Osteoblast (primary cell): ENCODE measurements at regions not wholly inside any gene's neighbourhood (a gene's known extent, or its start where the extent isn't known, plus 50 kb on each side); places are given as distances from the start of the nearest gene placed in this dataset.

Experiments
- DNase-seq: peaks from one replicate; pipeline ENCODE4 v3.0.0; 2011; ENCODE audit warnings: low spot score, mixed read lengths; ENCODE audit not compliant: insufficient read length; ENCODE audit errors: missing footprints
- H2AFZ ChIP-seq: 2 replicates; pipeline ENCODE4 v1.6.0; 2011; ENCODE audit warnings: mild to moderate bottlenecking, low read length
- H3K27ac ChIP-seq: 2 replicates; pipeline ENCODE4 v1.5.1; 2011; ENCODE audit warnings: mild to moderate bottlenecking, low read depth, low read length, moderate library complexity
- H3K27me3 ChIP-seq: 2 replicates; pipeline ENCODE4 v1.6.0; 2012; ENCODE audit warnings: mild to moderate bottlenecking, control low read depth, inconsistent platforms, low read length, moderate library complexity; ENCODE audit not compliant: insufficient read depth
- H3K36me3 ChIP-seq: 2 replicates; pipeline ENCODE4 v1.5.1; 2011; ENCODE audit warnings: mild to moderate bottlenecking, low read length, control low read depth, moderate library complexity; ENCODE audit not compliant: insufficient read depth
- H3K4me1 ChIP-seq: 2 replicates; pipeline ENCODE4 v1.5.1; 2011; ENCODE audit warnings: mild to moderate bottlenecking, low read length, control low read depth, moderate library complexity; ENCODE audit not compliant: insufficient read depth
- H3K4me2 ChIP-seq: 2 replicates; pipeline ENCODE4 v1.6.0; 2011; ENCODE audit warnings: mild to moderate bottlenecking, low read length; ENCODE audit not compliant: insufficient read depth
- H3K4me3 ChIP-seq: fragments of 200-600 bp; sonication (generic); 3 replicates; pipeline ENCODE4 v1.5.1; 2012; ENCODE audit warnings: mild to moderate bottlenecking, low read length, inconsistent platforms; ENCODE audit not compliant: insufficient read depth
- H3K79me2 ChIP-seq: 2 replicates; pipeline ENCODE4 v1.6.0; 2012; ENCODE audit warnings: mild to moderate bottlenecking, low read length, control low read depth, inconsistent platforms; ENCODE audit not compliant: insufficient read depth
- H3K9me3 ChIP-seq: 2 replicates; pipeline ENCODE4 v1.5.1; 2011; ENCODE audit warnings: low read depth, low read length, control low read depth
- H4K20me1 ChIP-seq: 2 replicates; pipeline ENCODE4 v1.6.0; 2012; ENCODE audit warnings: mild to moderate bottlenecking, low read length, control low read depth; ENCODE audit not compliant: insufficient read depth
- CTCF ChIP-seq: IDR thresholded peaks from 2 replicates; pipeline ENCODE4 v1.5.1; 2011; ENCODE audit warnings: mild to moderate bottlenecking, low read depth, low read length, moderate library complexity; ENCODE audit errors: extremely low read depth

- H3K27me3 ChIP-seq = no peaks in the 10 kb centered on the region
- no peak overlapping the region for H3K27ac ChIP-seq
- no peaks in the 10 kb centered on the region for H3K9me3 ChIP-seq
- no peak overlapping the region for H3K4me3 ChIP-seq
- H3K4me2 ChIP-seq = no peak overlapping the region
- no peaks in the 10 kb centered on the region for H3K36me3 ChIP-seq
- H4K20me1 ChIP-seq = no peaks in the 10 kb centered on the region
- H3K79me2 ChIP-seq = no peaks in the 10 kb centered on the region
- no peak overlapping the region for H2AFZ ChIP-seq
- no peak for DNase-seq
- H3K4me1 ChIP-seq = peaks cover 7% of the 10 kb centered on the region
- no peak for TF ChIP-seq CTCF
These were observed 177.6 kb downstream of the CAND1 start for GRCh38 chr12:67446716-67447115.

DNA sequence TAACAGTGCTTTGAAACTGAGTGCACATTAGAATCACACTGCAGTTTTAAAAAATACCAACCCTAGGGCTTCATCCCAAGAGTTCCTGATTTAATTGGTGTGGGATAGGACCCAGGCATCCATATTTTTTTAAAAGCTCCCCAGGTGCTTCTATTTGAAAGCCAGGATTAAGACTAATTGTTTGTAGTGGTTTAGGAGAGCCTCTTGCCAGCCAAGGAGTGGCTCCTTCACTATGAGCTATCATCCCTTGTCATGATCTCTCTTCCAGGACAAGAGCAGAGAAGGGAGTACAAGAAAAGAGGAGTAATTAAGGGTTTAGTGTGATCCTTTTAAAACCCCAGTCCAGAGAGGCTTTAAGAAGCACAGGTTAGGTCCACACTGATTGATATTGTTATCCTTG, 178.0 kb downstream of the CAND1 start:
- Histone ChIP-seq H3K9me3 (no peaks in the 10 kb centered on the region), H3K27me3 (no peaks in the 10 kb centered on the region), H3K4me1 (peaks cover 2% of the 10 kb centered on the region), H3K79me2 (no peaks in the 10 kb centered on the region), H3K4me2 (no peak overlapping the region), H3K27ac (no peak overlapping the region), H4K20me1 (no peaks in the 10 kb centered on the region), H2AFZ (no peak overlapping the region), H3K36me3 (no peaks in the 10 kb centered on the region), H3K4me3 (no peak overlapping the region)
- TF ChIP-seq CTCF = no peak
- DNase-seq = no peak

DNA sequence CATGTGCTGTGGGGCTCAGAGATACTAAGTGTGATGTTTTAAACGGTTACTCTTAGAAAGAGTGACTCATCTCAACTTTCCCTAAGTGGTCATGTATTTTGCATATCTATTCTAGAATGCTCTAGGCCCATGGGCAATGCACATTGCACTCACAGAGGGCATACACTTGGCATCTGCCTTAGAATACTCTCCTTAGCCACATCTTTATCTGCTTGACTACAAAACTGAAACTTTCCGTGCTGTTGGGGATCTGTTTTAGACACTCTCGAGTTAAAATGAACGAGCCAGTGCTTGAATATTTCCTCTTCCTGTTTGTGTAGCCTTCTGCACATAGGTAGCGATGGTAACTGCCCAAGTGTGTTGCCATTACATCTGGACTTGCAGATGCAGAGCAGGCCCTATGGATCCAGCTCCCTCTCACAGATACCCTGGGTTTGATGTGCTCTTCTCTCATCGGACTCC, 180.5 kb downstream of the CAND1 start:
- no peaks in the 10 kb centered on the region for H4K20me1 ChIP-seq
- DNase-seq = no peak
- no peak overlapping the region for H3K4me3 ChIP-seq
- H3K27ac ChIP-seq = no peak overlapping the region
- no peaks in the 10 kb centered on the region for H3K79me2 ChIP-seq
- no peak overlapping the region for H3K4me2 ChIP-seq
- no peaks in the 10 kb centered on the region for H3K27me3 ChIP-seq
- TF ChIP-seq CTCF = no peak
- H3K36me3 ChIP-seq = no peaks in the 10 kb centered on the region
- H3K9me3 ChIP-seq = no peaks in the 10 kb centered on the region
- no peak overlapping the region for H2AFZ ChIP-seq
- H3K4me1 ChIP-seq = no peaks in the 10 kb centered on the region

DNA sequence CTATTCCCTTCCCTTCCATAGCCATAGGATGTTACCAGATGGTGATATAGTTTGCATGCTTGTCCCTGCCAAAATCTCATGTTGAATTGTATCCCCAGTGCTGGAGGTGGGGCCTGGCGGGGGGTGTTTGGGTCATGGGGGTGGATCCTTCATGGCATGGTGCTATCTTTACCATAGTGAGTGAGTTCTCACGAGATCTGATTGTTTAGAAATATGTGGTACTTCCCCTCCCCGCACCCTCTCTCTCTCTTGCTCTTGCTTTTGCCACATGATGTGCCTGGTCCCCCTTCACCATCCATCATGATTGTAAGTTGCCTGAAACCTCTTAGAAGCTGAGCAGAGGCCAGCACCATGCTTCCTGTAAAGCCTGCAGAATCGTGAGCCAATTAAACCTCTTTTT, 181.3 kb downstream of the CAND1 start:
- H4K20me1 ChIP-seq = no peaks in the 10 kb centered on the region
- H3K4me2 ChIP-seq = no peak overlapping the region
- no peak overlapping the region for H3K27ac ChIP-seq
- no peaks in the 10 kb centered on the region for H3K4me1 ChIP-seq
- H2AFZ ChIP-seq = no peak overlapping the region
- no peaks in the 10 kb centered on the region for H3K79me2 ChIP-seq
- TF ChIP-seq CTCF = no peak
- no peaks in the 10 kb centered on the region for H3K36me3 ChIP-seq
- DNase-seq = no peak
- H3K9me3 ChIP-seq = no peaks in the 10 kb centered on the region
- no peaks in the 10 kb centered on the region for H3K27me3 ChIP-seq
- no peak overlapping the region for H3K4me3 ChIP-seq
